H9 (cell line): ENCODE measurements at regions not wholly inside any gene's neighbourhood (a gene's known extent, or its start where the extent isn't known, plus 50 kb on each side); places are given as distances from the start of the nearest gene placed in this dataset.
"Not testable (repeated sequence)": the region's sequence is repeated elsewhere in the genome, so short reads cannot be mapped to it uniquely, and the experiment has no call there.

Source experiments
- DNase-seq: peaks from one replicate; pipeline ENCODE4 v3.0.0-alpha.2; 2017
- H2AFZ ChIP-seq: one replicate; pipeline ENCODE4 v1.6.1; 2013; ENCODE audit warnings: mild to moderate bottlenecking, low read length, control low read depth, moderate library complexity
- H2AK5ac ChIP-seq: 2 replicates; pipeline ENCODE4 v1.6.1; 2013; ENCODE audit warnings: low read length, control low read depth, mixed read lengths; ENCODE audit not compliant: insufficient read length
- H2BK120ac ChIP-seq: one replicate; pipeline ENCODE4 v1.6.1; 2013; ENCODE audit warnings: low read depth, mild to moderate bottlenecking, low read length, control low read depth, inconsistent platforms; ENCODE audit not compliant: poor library complexity, severe bottlenecking
- H2BK12ac ChIP-seq: 2 replicates; pipeline ENCODE4 v1.6.1; 2013; ENCODE audit warnings: low read length, control low read depth, mixed read lengths, low read depth; ENCODE audit not compliant: insufficient read length
- H2BK15ac ChIP-seq: 2 replicates; pipeline ENCODE4 v1.6.1; 2013; ENCODE audit warnings: low read depth, low read length, control low read depth
- H2BK20ac ChIP-seq: one replicate; pipeline ENCODE4 v1.6.1; 2013; ENCODE audit warnings: low read depth, mild to moderate bottlenecking, low read length, control low read depth, inconsistent platforms; ENCODE audit not compliant: poor library complexity, severe bottlenecking
- H2BK5ac ChIP-seq: 2 replicates; pipeline ENCODE4 v1.6.1; 2013; ENCODE audit warnings: low read length, control low read depth, mixed read lengths; ENCODE audit not compliant: insufficient read length
- H3K14ac ChIP-seq: 2 replicates; pipeline ENCODE4 v1.6.1; 2013; ENCODE audit warnings: low read length, control low read depth; ENCODE audit not compliant: insufficient read depth
- H3K18ac ChIP-seq: 2 replicates; pipeline ENCODE4 v1.6.1; 2013; ENCODE audit warnings: low read depth, mild to moderate bottlenecking, mixed read lengths, low read length, control low read depth; ENCODE audit not compliant: insufficient read length
- H3K23ac ChIP-seq: 2 replicates; pipeline ENCODE4 v1.6.1; 2013; ENCODE audit warnings: low read length, control low read depth, mixed read lengths, low read depth; ENCODE audit not compliant: insufficient read length
- H3K23me2 ChIP-seq: 2 replicates; pipeline ENCODE4 v1.6.1; 2013; ENCODE audit warnings: low read depth, mild to moderate bottlenecking, mixed read lengths, low read length, control low read depth; ENCODE audit not compliant: insufficient read length, poor library complexity, severe bottlenecking
- H3K27ac ChIP-seq: 2 replicates; pipeline ENCODE4 v1.5.1; 2013; ENCODE audit warnings: low read length, control low read depth, mixed read lengths, low read depth; ENCODE audit not compliant: insufficient read length
- H3K27me3 ChIP-seq: 2 replicates; pipeline ENCODE4 v1.6.1; 2013; ENCODE audit warnings: low read length, control low read depth, inconsistent platforms; ENCODE audit not compliant: insufficient read depth
- H3K4ac ChIP-seq: 2 replicates; pipeline ENCODE4 v1.6.1; 2013; ENCODE audit warnings: low read depth, mild to moderate bottlenecking, control low read depth, inconsistent platforms, low read length, moderate library complexity
- H3K4me1 ChIP-seq: 2 replicates; pipeline ENCODE4 v1.6.1; 2013; ENCODE audit warnings: low read length, control low read depth, inconsistent platforms; ENCODE audit not compliant: insufficient read depth
- H3K4me2 ChIP-seq: 2 replicates; pipeline ENCODE4 v1.6.1; 2013; ENCODE audit warnings: low read length, control low read depth, mixed read lengths; ENCODE audit not compliant: insufficient read length, insufficient read depth
- H3K56ac ChIP-seq: 2 replicates; pipeline ENCODE4 v1.6.1; 2013; ENCODE audit warnings: low read depth, mild to moderate bottlenecking, mixed read lengths, low read length, control low read depth; ENCODE audit not compliant: insufficient read length
- H3K79me1 ChIP-seq: 2 replicates; pipeline ENCODE4 v1.6.1; 2013; ENCODE audit warnings: low read depth, mild to moderate bottlenecking, moderate library complexity, low read length, control low read depth, inconsistent platforms; ENCODE audit not compliant: insufficient read depth, poor library complexity, severe bottlenecking
- H3K79me2 ChIP-seq: 2 replicates; pipeline ENCODE4 v1.6.1; 2013; ENCODE audit warnings: low read length, control low read depth, inconsistent platforms; ENCODE audit not compliant: insufficient read depth
- H3K9ac ChIP-seq: 2 replicates; pipeline ENCODE4 v1.6.1; 2013; ENCODE audit warnings: low read length, control low read depth, mixed read lengths; ENCODE audit not compliant: insufficient read length; ENCODE audit errors: extremely low read depth
- H3K9me3 ChIP-seq: one replicate; pipeline ENCODE4 v1.6.1; 2013; ENCODE audit warnings: low read depth, low read length, inconsistent platforms; ENCODE audit not compliant: control insufficient read depth
- H3T11ph ChIP-seq: one replicate; pipeline ENCODE4 v1.6.1; 2013; ENCODE audit warnings: mild to moderate bottlenecking, low read length, control low read depth, inconsistent platforms
- H4K20me1 ChIP-seq: one replicate; pipeline ENCODE4 v1.6.1; 2013; ENCODE audit not compliant: control insufficient read depth, insufficient read length, insufficient read depth
- H4K5ac ChIP-seq: 2 replicates; pipeline ENCODE4 v1.6.1; 2013; ENCODE audit warnings: low read depth, mild to moderate bottlenecking, mixed read lengths, low read length, control low read depth; ENCODE audit not compliant: insufficient read length
- H4K8ac ChIP-seq: replicated peaks from 2 replicates; pipeline ENCODE4 v1.6.1; 2013; ENCODE audit warnings: low read length, control low read depth, mixed read lengths, low read depth; ENCODE audit not compliant: insufficient read length
- H4K91ac ChIP-seq: 2 replicates; pipeline ENCODE4 v1.6.1; 2013; ENCODE audit warnings: low read depth, mild to moderate bottlenecking, moderate library complexity, mixed read lengths, low read length, control low read depth; ENCODE audit not compliant: insufficient read length
- H3K27ac Mint-ChIP-seq, 3 experiments: 2 replicates in 2 of 3; 3 replicates in 1 of 3; pipeline ENCODE4 v1.8.0; 2020 to 2021; ENCODE audit warnings: mixed read lengths in 3 of 3, mild to moderate bottlenecking in 1 of 3, moderate library complexity in 1 of 3
- H3K27me3 Mint-ChIP-seq: 2 replicates; pipeline ENCODE4 v1.8.0; 2021; ENCODE audit warnings: low read depth, mild to moderate bottlenecking, moderate library complexity, mixed read lengths
- H3K36me3 Mint-ChIP-seq, 3 experiments: 2 replicates in 2 of 3; 3 replicates in 1 of 3; pipeline ENCODE4 v1.8.0; 2020 to 2021; ENCODE audit warnings: low read depth in 3 of 3, mixed read lengths in 3 of 3; ENCODE audit not compliant: insufficient read depth in 1 of 3
- H3K4me1 Mint-ChIP-seq, 2 experiments: 2 replicates each; pipeline ENCODE4 v1.8.0; 2020; ENCODE audit warnings: mixed read lengths in 2 of 2
- H3K4me3 Mint-ChIP-seq, 2 experiments: 2 replicates in 1 of 2; 3 replicates in 1 of 2; pipeline ENCODE4 v1.8.0; 2020 to 2021; ENCODE audit warnings: mild to moderate bottlenecking in 2 of 2, mixed read lengths in 2 of 2, moderate library complexity in 1 of 2
- H3K9me3 Mint-ChIP-seq, 2 experiments: 2 replicates in 1 of 2; 3 replicates in 1 of 2; pipeline ENCODE4 v1.8.0; 2020; ENCODE audit warnings: mild to moderate bottlenecking in 2 of 2, mixed read lengths in 2 of 2, moderate library complexity in 1 of 2
- WGBS: extraction: QIAGEN DNeasy Blood & Tissue Kit; methylation state at CpG from one replicate; pipeline ENCODE4 v1.1.7; 2013; ENCODE audit warnings: missing lambda C conversion rate, low lambda C conversion rate, mixed read lengths; ENCODE audit not compliant: insufficient read length; ENCODE audit errors: extremely low coverage; 5-methylcytosine and 5-hydroxymethylcytosine counted together
- TF ChIP-seq, protein P1 (sequence below): fragments of 200-600 bp; sonication (generic); conservative IDR thresholded peaks from 3 replicates; pipeline ENCODE4 v1.8.0; 2021; ENCODE audit warnings: antibody characterized with exemption, mild to moderate bottlenecking

DNA sequence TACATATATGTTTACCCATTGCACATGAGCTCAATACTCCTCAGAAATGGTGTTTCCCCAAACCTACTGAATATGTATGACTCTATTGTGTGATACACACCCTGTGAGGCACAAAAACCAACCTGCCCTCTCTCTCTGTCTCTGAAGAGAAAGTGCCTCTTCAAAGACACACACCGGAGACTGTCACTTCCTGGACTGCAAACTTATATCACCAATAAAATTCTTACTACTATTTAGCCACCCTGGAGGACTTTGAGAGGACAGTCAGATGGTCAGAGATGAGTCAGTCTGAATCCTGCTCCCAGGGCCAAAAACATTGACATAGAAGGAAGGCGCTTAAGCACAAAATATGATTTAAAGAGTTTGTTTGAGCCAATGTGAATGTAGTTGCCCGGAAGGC lies 110.4 kb downstream of the PPIAL4G start:
- Mint-ChIP-seq H3K9me3 (no peaks in the 10 kb centered on the region), H3K27me3 (no peaks in the 10 kb centered on the region), H3K4me3 (no peak overlapping the region), H3K27ac (no peak overlapping the region), H3K4me1 (peaks cover 6 to 13% of the 10 kb centered on the region in 2 experiments), H3K36me3 (no peaks in the 10 kb centered on the region)
- no CpG with 5 or more reads among the region's 3 CpGs for WGBS
- H3K9me3 ChIP-seq: no peaks in the 10 kb centered on the region
- TF ChIP-seq, protein P1, sequence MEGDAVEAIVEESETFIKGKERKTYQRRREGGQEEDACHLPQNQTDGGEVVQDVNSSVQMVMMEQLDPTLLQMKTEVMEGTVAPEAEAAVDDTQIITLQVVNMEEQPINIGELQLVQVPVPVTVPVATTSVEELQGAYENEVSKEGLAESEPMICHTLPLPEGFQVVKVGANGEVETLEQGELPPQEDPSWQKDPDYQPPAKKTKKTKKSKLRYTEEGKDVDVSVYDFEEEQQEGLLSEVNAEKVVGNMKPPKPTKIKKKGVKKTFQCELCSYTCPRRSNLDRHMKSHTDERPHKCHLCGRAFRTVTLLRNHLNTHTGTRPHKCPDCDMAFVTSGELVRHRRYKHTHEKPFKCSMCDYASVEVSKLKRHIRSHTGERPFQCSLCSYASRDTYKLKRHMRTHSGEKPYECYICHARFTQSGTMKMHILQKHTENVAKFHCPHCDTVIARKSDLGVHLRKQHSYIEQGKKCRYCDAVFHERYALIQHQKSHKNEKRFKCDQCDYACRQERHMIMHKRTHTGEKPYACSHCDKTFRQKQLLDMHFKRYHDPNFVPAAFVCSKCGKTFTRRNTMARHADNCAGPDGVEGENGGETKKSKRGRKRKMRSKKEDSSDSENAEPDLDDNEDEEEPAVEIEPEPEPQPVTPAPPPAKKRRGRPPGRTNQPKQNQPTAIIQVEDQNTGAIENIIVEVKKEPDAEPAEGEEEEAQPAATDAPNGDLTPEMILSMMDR: no peak
- H3K4ac ChIP-seq: no peak overlapping the region
- DNase-seq: no peak
- H4K5ac ChIP-seq: no peak overlapping the region
- no peak overlapping the region for H3K4me2 ChIP-seq
- H3K18ac ChIP-seq: no peak overlapping the region
- no peak overlapping the region for H4K8ac ChIP-seq
- no peak overlapping the region for H2BK12ac ChIP-seq
- no peak overlapping the region for H2BK15ac ChIP-seq
- H2BK120ac ChIP-seq: no peak overlapping the region
- no peak overlapping the region for H3K23ac ChIP-seq
- H3K9ac ChIP-seq: no peak overlapping the region
- no peak overlapping the region for H2AFZ ChIP-seq
- no peak overlapping the region for H2AK5ac ChIP-seq
- no peak overlapping the region for H3K14ac ChIP-seq
- no peaks in the 10 kb centered on the region for H3K27me3 ChIP-seq
- no peak overlapping the region for H2BK5ac ChIP-seq
- no peaks in the 10 kb centered on the region for H3K23me2 ChIP-seq
- H3K4me1 ChIP-seq: no peaks in the 10 kb centered on the region
- H4K20me1 ChIP-seq: no peaks in the 10 kb centered on the region
- no peak overlapping the region for H3K27ac ChIP-seq
- no peaks in the 10 kb centered on the region for H3K79me2 ChIP-seq
- H2BK20ac ChIP-seq: no peak overlapping the region
- no peak overlapping the region for H4K91ac ChIP-seq
- no peak overlapping the region for H3T11ph ChIP-seq
- no peak overlapping the region for H3K56ac ChIP-seq
- no peaks in the 10 kb centered on the region for H3K79me1 ChIP-seq

DNA sequence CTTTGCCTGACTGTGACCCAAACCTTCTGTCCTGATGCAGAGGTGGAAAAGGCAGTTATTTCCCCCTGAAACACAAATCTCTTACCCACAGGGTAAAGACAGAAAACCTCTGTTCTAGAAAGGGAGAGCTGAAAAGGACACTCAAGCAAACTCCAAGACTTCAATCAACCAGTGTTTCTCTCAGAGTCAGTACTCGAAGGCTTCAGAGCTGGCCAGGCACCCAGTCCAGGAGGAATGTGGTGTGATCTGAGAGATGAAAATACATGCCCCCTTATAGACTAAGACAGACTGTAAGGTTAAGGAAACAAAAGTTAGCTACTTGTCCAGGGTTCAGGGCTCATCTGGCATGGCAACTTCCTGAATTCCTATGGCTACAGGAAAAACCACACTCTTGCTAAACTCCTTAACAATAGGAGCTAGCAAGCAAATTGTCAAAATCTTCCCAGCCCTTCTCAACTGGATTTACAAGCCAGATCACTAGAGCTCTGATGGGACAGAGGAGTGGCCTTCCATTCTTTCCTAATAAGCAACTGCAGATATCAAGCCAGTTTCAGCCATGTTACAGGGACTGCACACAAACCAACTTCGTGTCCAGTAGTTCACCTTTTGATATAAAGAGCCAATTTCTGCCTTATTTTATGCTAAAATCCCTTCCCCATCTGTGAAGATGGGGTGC lies 110.9 kb downstream of the PPIAL4G start:
- H4K91ac ChIP-seq, H2AFZ ChIP-seq, H4K20me1 ChIP-seq, H3K79me2 ChIP-seq, H3K36me3 Mint-ChIP-seq, H3K79me1 ChIP-seq, H3K27ac ChIP-seq, H3K14ac ChIP-seq, H3K18ac ChIP-seq, H3K23ac ChIP-seq, H2BK12ac ChIP-seq, H3K4ac ChIP-seq, H3K27me3 ChIP-seq, H3K56ac ChIP-seq, H3K9me3 Mint-ChIP-seq, H2BK5ac ChIP-seq, H2AK5ac ChIP-seq, H3K4me1 ChIP-seq, H4K8ac ChIP-seq, H3K4me3 Mint-ChIP-seq, H3K27me3 Mint-ChIP-seq, H3K9ac ChIP-seq, H4K5ac ChIP-seq, H3K4me2 ChIP-seq, H3K23me2 ChIP-seq, H2BK15ac ChIP-seq, DNase-seq, H2BK20ac ChIP-seq, H2BK120ac ChIP-seq, H3K9me3 ChIP-seq, H3T11ph ChIP-seq, H3K27ac Mint-ChIP-seq: not testable (repeated sequence)
- peaks cover 6 to 13% of the 10 kb centered on the region in 2 experiments for H3K4me1 Mint-ChIP-seq
- WGBS: no CpG with 5 or more reads among the region's 2 CpGs
